GM13977 (cell line): ENCODE measurements at regions not wholly inside any gene's neighbourhood (a gene's known extent, or its start where the extent isn't known, plus 50 kb on each side); places are given as distances from the start of the nearest gene placed in this dataset.

Source experiments
- DNase-seq: peaks from one replicate; pipeline ENCODE4 v3.0.0; 2012; ENCODE audit warnings: low spot score
- CTCF ChIP-seq: IDR thresholded peaks from 2 replicates; pipeline ENCODE4 v1.5.1; 2012; ENCODE audit warnings: mild to moderate bottlenecking, control low read depth; ENCODE audit not compliant: insufficient read depth; ENCODE audit errors: extremely low read depth, missing control alignments
- in situ Hi-C: fragments of 300-500 bp; cut with MboI; formaldehyde crosslinking; loops from one replicate; pipeline ENCODE4 v1.12.0; 2022; ENCODE audit warnings: low sequenced_read_pairs, low pct_unique_long_range_greater_than_20kb, mixed read lengths, inconsistent platforms; ENCODE audit not compliant: unreplicated experiment

- no peak for DNase-seq
- in situ Hi-C loops, result no loop called here
- TF ChIP-seq CTCF, result no peak
These were observed 109.0 kb upstream of the C1QTNF7 start for GRCh38 chr4:15318621-15319348.

- TF ChIP-seq CTCF, result no peak
- DNase-seq, result no peak
- in situ Hi-C loops, result no loop called here
These were observed 107.6 kb upstream of the C1QTNF7 start for GRCh38 chr4:15320121-15320678.

GRCh38 chr4:15322006-15322405 lies 105.8 kb upstream of the C1QTNF7 start:
- DNase-seq, result no peak
- in situ Hi-C loops, result no loop called here
- TF ChIP-seq CTCF, result no peak

- DNase-seq, result no peak
- no peak for TF ChIP-seq CTCF
- in situ Hi-C loops, result no loop called here
These were observed 101.8 kb upstream of the C1QTNF7 start for GRCh38 chr4:15325987-15326386.

- in situ Hi-C loops, result no loop called here
These were observed 100.2 kb upstream of the C1QTNF7 start for GRCh38 chr4:15327311-15328298.

More at GRCh38 chr4:15327311-15328298, 100.2 kb upstream of the C1QTNF7 start:
- no peak for DNase-seq
- no peak for TF ChIP-seq CTCF
